Prostate gland (tissue), 2 donors: ENCODE measurements at regions not wholly inside any gene's neighbourhood (a gene's known extent, or its start where the extent isn't known, plus 50 kb on each side); places are given as distances from the start of the nearest gene placed in this dataset.

Source experiments
- DNase-seq: peaks from one replicate; pipeline ENCODE4 v3.0.0-alpha.2; 2019; ENCODE audit warnings: low spot score
- H3K27ac ChIP-seq, 2 donors: fragments of 200-600 bp; sonication (generic); 2 replicates each; pipeline ENCODE4 v1.5.1; 2017 to 2019
- H3K27me3 ChIP-seq: fragments of 200-600 bp; sonication (generic); replicated peaks from 2 replicates; pipeline ENCODE4 v1.5.1; 2019; ENCODE audit not compliant: insufficient read depth
- H3K36me3 ChIP-seq, 2 donors: fragments of 200-600 bp; sonication (generic); 1 replicate in 1 of 2; 2 replicates in 1 of 2; pipeline versions ENCODE4 v1.5.1 to v1.8.1; 2017 to 2019
- H3K4me1 ChIP-seq: fragments of 200-600 bp; sonication (generic); replicated peaks from 2 replicates; pipeline ENCODE4 v1.5.1; 2019
- H3K4me3 ChIP-seq, 2 donors: fragments of 200-600 bp; sonication (generic); 2 replicates each; pipeline ENCODE4 v1.5.1; 2017 to 2019
- H3K9me3 ChIP-seq: fragments of 200-600 bp; sonication (generic); 2 replicates; pipeline ENCODE4 v1.5.1; 2017
- CTCF ChIP-seq, 4 experiments: fragments of 200-600 bp in 2 of 4; fragments of 450-650 bp in 2 of 4; sonication (generic) in 2 of 4; IDR thresholded peaks; 1 replicate in 3 of 4; 2 replicates in 1 of 4; pipeline ENCODE4 v1.5.1; 2016 to 2019; ENCODE audit warnings: antibody characterized with exemption in 4 of 4, mild to moderate bottlenecking in 2 of 4, moderate library complexity in 2 of 4
- POLR2A ChIP-seq: fragments of 450-650 bp; IDR thresholded peaks from one replicate; pipeline ENCODE4 v1.6.1; 2016; ENCODE audit warnings: antibody characterized with exemption, mild to moderate bottlenecking
- POLR2AphosphoS5 ChIP-seq: sonication (generic); formaldehyde crosslinking; IDR thresholded peaks from one replicate; pipeline ENCODE4 v1.6.1; 2017; ENCODE audit warnings: antibody characterized with exemption
- WGBS: methylation state at CpG from one replicate; pipeline ENCODE4 v1.1.5; 2018; 5-methylcytosine and 5-hydroxymethylcytosine counted together
- intact Hi-C: fragments of 100-400 bp; cut with DNase I; formaldehyde crosslinking; loops from one replicate; pipeline ENCODE4 v1.14.2; 2022

DNA sequence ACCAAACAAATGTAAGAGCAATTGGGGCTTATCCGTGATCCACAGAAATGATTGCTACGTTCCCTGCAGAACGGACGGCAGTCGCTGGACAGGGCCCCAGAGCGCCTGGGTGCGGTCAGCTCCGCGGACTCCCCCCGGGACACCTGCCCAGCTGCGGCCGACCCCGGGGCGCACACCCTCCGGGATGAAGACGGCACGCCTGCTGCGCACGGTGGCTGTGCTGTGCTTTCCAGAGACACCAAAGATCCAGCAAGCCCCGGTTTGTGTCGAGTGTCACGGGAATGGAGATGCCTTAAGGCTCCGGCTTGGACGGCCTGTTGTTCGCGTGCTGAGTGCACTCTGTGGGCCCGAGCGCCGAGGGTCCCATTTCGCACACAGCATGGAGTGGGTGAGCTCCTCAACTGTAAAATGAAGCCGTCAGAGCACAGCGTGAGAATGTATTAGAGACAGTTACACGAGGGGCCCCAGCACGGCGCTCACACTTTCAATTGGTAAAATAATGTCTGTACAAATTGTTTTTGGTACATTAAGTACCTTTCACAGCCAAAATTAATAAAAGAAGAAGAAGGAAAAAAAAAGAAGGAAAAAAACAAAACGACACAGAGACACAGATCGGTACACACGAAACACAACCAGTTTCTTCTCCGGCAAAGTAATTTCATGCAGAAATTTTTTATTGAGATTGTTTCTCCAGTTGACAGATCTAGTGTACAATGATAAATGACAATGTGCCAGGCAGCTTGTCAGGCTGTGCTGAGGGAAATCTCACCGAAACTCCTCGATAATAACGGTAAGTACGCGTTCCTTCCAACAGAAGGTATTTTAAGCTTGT, 615.8 kb upstream of the SALL3 start:
- Histone ChIP-seq H3K36me3 (no peaks in the 10 kb centered on the region), H3K27me3 (no peaks in the 10 kb centered on the region), H3K27ac (no peak overlapping the region), H3K4me3 (no peak overlapping the region), H3K4me1 (no peaks in the 10 kb centered on the region), H3K9me3 (no peaks in the 10 kb centered on the region)
- intact Hi-C loops: no loop called here
- WGBS: 96% methylated on average over 44 of the region's 44 CpGs
- DNase-seq: no peak
- TF ChIP-seq POLR2AphosphoS5 (no peak), CTCF (IDR thresholded peaks at IDR 0.05) (no peak), POLR2A (no peak)

- Histone ChIP-seq H3K4me1 (no peaks in the 10 kb centered on the region), H3K27me3 (no peaks in the 10 kb centered on the region), H3K9me3 (no peaks in the 10 kb centered on the region), H3K36me3 (no peaks in the 10 kb centered on the region), H3K27ac (no peak overlapping the region), H3K4me3 (no peak overlapping the region)
- TF ChIP-seq CTCF (IDR thresholded peaks at IDR 0.05): no peak
- no peak for TF ChIP-seq POLR2AphosphoS5
- no peak for TF ChIP-seq POLR2A
- no peak for DNase-seq
- intact Hi-C loops: no loop called here
- WGBS: 92% methylated on average over 13 of the region's 13 CpGs
Measured at GRCh38 chr18:78364388-78364960, 615.1 kb upstream of the SALL3 start.

- no peak overlapping the region for H3K4me3 ChIP-seq
- H3K27ac ChIP-seq: no peak overlapping the region
- H3K4me1 ChIP-seq: no peaks in the 10 kb centered on the region
- DNase-seq: no peak
- no peaks in the 10 kb centered on the region for H3K27me3 ChIP-seq
- no peaks in the 10 kb centered on the region for H3K36me3 ChIP-seq
- WGBS: 53% methylated on average over 6 of the region's 7 CpGs
- no peak for TF ChIP-seq POLR2AphosphoS5
- TF ChIP-seq POLR2A: no peak
- no peak for TF ChIP-seq CTCF (IDR thresholded peaks at IDR 0.05)
- intact Hi-C loops: no loop called here
- H3K9me3 ChIP-seq: no peaks in the 10 kb centered on the region
Measured at GRCh38 chr18:78367996-78368395, 611.6 kb upstream of the SALL3 start.

- TF ChIP-seq POLR2AphosphoS5 (no peak), POLR2A (no peak), CTCF (IDR thresholded peaks at IDR 0.05) (no peak)
- H3K27me3 ChIP-seq: no peaks in the 10 kb centered on the region
- intact Hi-C loops: no loop called here
Measured at GRCh38 chr18:78368726-78369125, 610.9 kb upstream of the SALL3 start.

DNA sequence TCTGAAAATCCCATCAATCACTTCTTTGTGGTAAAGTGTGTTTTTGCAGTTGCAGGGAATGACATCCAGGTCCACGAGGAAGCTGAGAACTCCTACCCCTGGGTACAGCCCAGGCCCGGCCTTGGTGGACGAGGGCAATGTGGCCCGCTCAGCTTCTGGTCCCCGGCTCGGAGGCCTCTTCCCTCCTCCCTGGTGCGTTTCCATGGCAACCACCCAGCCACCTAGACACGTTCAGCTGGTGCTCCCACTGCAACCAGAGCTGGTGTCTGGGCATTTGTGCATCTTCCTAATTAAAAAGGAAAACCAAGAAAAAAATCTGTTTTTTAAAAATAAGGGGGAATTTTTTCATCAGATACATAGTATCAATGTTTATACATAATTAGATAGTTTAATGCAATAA, 603.6 kb upstream of the SALL3 start:
- Histone ChIP-seq H3K27me3 (no peaks in the 10 kb centered on the region), H3K4me1 (no peaks in the 10 kb centered on the region), H3K27ac (no peak overlapping the region), H3K9me3 (no peaks in the 10 kb centered on the region), H3K4me3 (no peak overlapping the region), H3K36me3 (no peaks in the 10 kb centered on the region)
- 84% methylated on average over 8 of the region's 8 CpGs for WGBS
- TF ChIP-seq CTCF (IDR thresholded peaks at IDR 0.05) (no peak), POLR2AphosphoS5 (no peak), POLR2A (no peak)
- intact Hi-C loops: no loop called here
- no peak for DNase-seq

More at GRCh38 chr18:78368726-78369125, 610.9 kb upstream of the SALL3 start:
- Histone ChIP-seq H3K27ac (no peak overlapping the region), H3K4me1 (no peaks in the 10 kb centered on the region), H3K9me3 (no peaks in the 10 kb centered on the region), H3K4me3 (no peak overlapping the region), H3K36me3 (no peaks in the 10 kb centered on the region)
- no peak for DNase-seq
- WGBS: 97% methylated on average over 10 of the region's 10 CpGs
